HCT116 (cell line): ENCODE measurements at regions not wholly inside any gene's neighbourhood (a gene's known extent, or its start where the extent isn't known, plus 50 kb on each side); places are given as distances from the start of the nearest gene placed in this dataset.

Experiments
- ATAC-seq: fragments of 200-7000 bp; cut with Tn5 transposase; 2 replicates; pipeline ENCODE4 v1.9.1; 2020; ENCODE audit warnings: mild to moderate bottlenecking, moderate library complexity
- BruUV-seq: library from RNA; stranded (reverse); fragments of 400-500 nt; replicated peaks from 2 replicates; lab custom pipeline; 2021; lab: Mats Ljungman, UMichigan
- CTCF ChIA-PET: fragments of 300-600 bp; sonication (Branson Sonifier 250); formaldehyde crosslinking; loops from one replicate; lab custom pipeline; 2021; ENCODE audit warnings: antibody characterized with exemption; lab: Charles Lee
- POLR2A ChIA-PET: fragments of 300-600, 350-600 bp; sonication (Branson Sonifier 250); formaldehyde crosslinking; loops from one replicate; lab custom pipeline; 2021; ENCODE audit warnings: antibody characterized with exemption; lab: Charles Lee
- RAD21 ChIA-PET, 2 experiments: fragments of 300-600 bp; sonication (Branson Sonifier 250); formaldehyde crosslinking; loops; one replicate each; lab custom pipeline; 2023; ENCODE audit warnings: low total read pairs in 2 of 2; ENCODE audit not compliant: uncharacterized antibody in 2 of 2, unreplicated experiment in 2 of 2, low non-redundant PET in 1 of 2; lab: Charles Lee
- DNase-seq: peaks from one replicate; pipeline ENCODE4 v3.0.0-alpha.2; 2010; ENCODE audit warnings: low read depth, low spot score
- H2AFZ ChIP-seq: fragments of 200-600 bp; shearing (Covaris generic), sonication (generic); 2 replicates; pipeline ENCODE4 v1.6.1; 2017; ENCODE audit warnings: low read depth, mixed run types, mixed read lengths, antibody characterized with exemption, low read length; ENCODE audit not compliant: poor library complexity, severe bottlenecking
- H3K27ac ChIP-seq: 2 replicates; pipeline ENCODE4 v1.5.1; 2012; ENCODE audit warnings: low read depth, low read length
- H3K27me3 ChIP-seq: fragments of 200-600 bp; sonication (generic); 2 replicates; pipeline ENCODE4 v1.6.1; 2016; ENCODE audit warnings: mixed run types, low read length, mixed read lengths; ENCODE audit not compliant: insufficient read depth
- H3K36me3 ChIP-seq, 2 experiments: fragments of 200-500 bp in 1 of 2; fragments of 200-600 bp in 1 of 2; sonication (Bioruptor generic) in 1 of 2; sonication (generic) in 1 of 2; 2 replicates each; pipeline versions ENCODE4 v1.5.1 to v1.6.1; 2014 to 2016; ENCODE audit warnings: low read length in 2 of 2, inconsistent platforms in 1 of 2, mixed read lengths in 1 of 2, mixed run types in 1 of 2; ENCODE audit not compliant: insufficient read depth in 2 of 2, control insufficient read depth in 1 of 2
- H3K4me1 ChIP-seq, 2 experiments: fragments of 200-600 bp in 1 of 2; sonication (generic) in 1 of 2; 2 replicates each; pipeline versions ENCODE4 v1.5.1 to v1.6.1; 2012 to 2017; ENCODE audit warnings: low read length in 2 of 2, inconsistent platforms in 1 of 2, mild to moderate bottlenecking in 1 of 2, mixed read lengths in 1 of 2, mixed run types in 1 of 2, moderate library complexity in 1 of 2; ENCODE audit not compliant: insufficient read depth in 2 of 2, control insufficient read depth in 1 of 2
- H3K4me2 ChIP-seq: fragments of 200-600 bp; sonication (generic); 2 replicates; pipeline ENCODE4 v1.6.1; 2017; ENCODE audit warnings: mixed run types, low read length, mixed read lengths
- H3K4me3 ChIP-seq, 2 experiments: fragments of 200-600 bp in 1 of 2; sonication (generic) in 1 of 2; replicated peaks in 1 of 2; 2 replicates each; pipeline ENCODE4 v1.5.1; 2011 to 2016; ENCODE audit warnings: low read length in 2 of 2, control low read depth in 1 of 2, low read depth in 1 of 2, mild to moderate bottlenecking in 1 of 2, mixed read lengths in 1 of 2, mixed run types in 1 of 2
- H3K79me2 ChIP-seq: fragments of 200-600 bp; sonication (generic); 2 replicates; pipeline ENCODE4 v1.6.1; 2017; ENCODE audit warnings: mild to moderate bottlenecking, mixed run types, low read length, moderate library complexity, mixed read lengths; ENCODE audit not compliant: insufficient read depth
- H3K9ac ChIP-seq: fragments of 200-600 bp; sonication (generic); 2 replicates; pipeline ENCODE4 v1.6.1; 2016; ENCODE audit warnings: low read length, mixed read lengths
- H3K9me2 ChIP-seq: fragments of 200-600 bp; sonication (generic), shearing (Covaris generic); 2 replicates; pipeline ENCODE4 v1.6.1; 2017; ENCODE audit warnings: mixed run types, mild to moderate bottlenecking, moderate library complexity; ENCODE audit not compliant: insufficient read depth
- H3K9me3 ChIP-seq, 2 experiments: fragments of 200-500 bp in 1 of 2; fragments of 200-600 bp in 1 of 2; sonication (Bioruptor generic) in 1 of 2; sonication (generic) in 1 of 2; 2 replicates each; pipeline ENCODE4 v1.6.1; 2014 to 2017; ENCODE audit warnings: low read length in 2 of 2, mixed read lengths in 2 of 2, inconsistent platforms in 1 of 2, low read depth in 1 of 2, mild to moderate bottlenecking in 1 of 2, mixed run types in 1 of 2, moderate library complexity in 1 of 2; ENCODE audit not compliant: control insufficient read depth in 1 of 2, insufficient read depth in 1 of 2
- H4K20me1 ChIP-seq: fragments of 200-600 bp; sonication (generic), shearing (Covaris generic); 2 replicates; pipeline ENCODE4 v1.6.1; 2017; ENCODE audit warnings: mixed run types, mild to moderate bottlenecking, moderate library complexity; ENCODE audit not compliant: insufficient read depth
- ATF3 ChIP-seq: IDR thresholded peaks from 2 replicates; pipeline ENCODE4 v1.6.1; 2012
- CEBPB ChIP-seq: IDR thresholded peaks from 2 replicates; pipeline ENCODE4 v1.6.1; 2012; ENCODE audit warnings: low read depth
- CTCF ChIP-seq, 3 experiments: fragments of 200-600 bp in 1 of 3; sonication (generic) in 1 of 3; IDR thresholded peaks in 2 of 3; conservative IDR thresholded peaks in 1 of 3; 2 replicates each; pipeline ENCODE4 v1.5.1; 2012 to 2017; ENCODE audit warnings: low read depth in 2 of 3, low read length in 2 of 3, antibody characterized with exemption in 1 of 3, borderline replicate concordance in 1 of 3, control low read depth in 1 of 3, mild to moderate bottlenecking in 1 of 3, mixed read lengths in 1 of 3, mixed run types in 1 of 3, moderate library complexity in 1 of 3; ENCODE audit not compliant: insufficient read depth in 1 of 3
- EGR1 ChIP-seq: IDR thresholded peaks from 2 replicates; pipeline ENCODE4 v1.6.1; 2012; ENCODE audit warnings: low read depth
- EZH2 ChIP-seq: fragments of 200-600 bp; sonication (generic); IDR thresholded peaks from 2 replicates; pipeline ENCODE4 v1.6.1; 2017; ENCODE audit warnings: antibody characterized with exemption, mixed run types
- EZH2phosphoT487 ChIP-seq: fragments of 200-600 bp; IDR thresholded peaks from 2 replicates; pipeline ENCODE4 v1.6.1; 2018; ENCODE audit warnings: antibody characterized with exemption, borderline replicate concordance
- FOSL1 ChIP-seq: IDR thresholded peaks from 2 replicates; pipeline ENCODE4 v1.6.1; 2012; ENCODE audit warnings: low read depth
- JUND ChIP-seq: IDR thresholded peaks from 2 replicates; pipeline ENCODE4 v1.6.1; 2012
- MAX ChIP-seq: IDR thresholded peaks from 2 replicates; pipeline ENCODE4 v1.6.1; 2012
- POLR2A ChIP-seq: IDR thresholded peaks from 2 replicates; pipeline ENCODE4 v1.7.0; 2011; ENCODE audit warnings: borderline replicate concordance; ENCODE audit not compliant: insufficient read depth, insufficient read length; ENCODE audit errors: extremely low read depth
- POLR2AphosphoS5 ChIP-seq: IDR thresholded peaks from 2 replicates; pipeline ENCODE4 v1.6.1; 2011; ENCODE audit warnings: mild to moderate bottlenecking, low read depth, low read length, moderate library complexity
- RAD21 ChIP-seq: IDR thresholded peaks from 2 replicates; pipeline ENCODE4 v1.6.1; 2012; ENCODE audit warnings: low read depth, mild to moderate bottlenecking
- SP1 ChIP-seq: IDR thresholded peaks from 2 replicates; pipeline ENCODE4 v1.6.1; 2012; ENCODE audit warnings: low read depth
- SRF ChIP-seq: IDR thresholded peaks from 2 replicates; pipeline ENCODE4 v1.6.1; 2012; ENCODE audit warnings: low read depth
- TCF7L2 ChIP-seq: IDR thresholded peaks from 2 replicates; pipeline ENCODE4 v1.7.0; 2011; ENCODE audit warnings: borderline replicate concordance, inconsistent platforms; ENCODE audit not compliant: insufficient read depth, insufficient read length; ENCODE audit errors: extremely low read depth
- YY1 ChIP-seq: IDR thresholded peaks from 2 replicates; pipeline ENCODE4 v1.6.1; 2011; ENCODE audit warnings: low read length, low read depth, moderate library complexity, mild to moderate bottlenecking; ENCODE audit not compliant: insufficient replicate concordance; ENCODE audit errors: extremely low read depth
- ZBTB33 ChIP-seq: IDR thresholded peaks from 2 replicates; pipeline ENCODE4 v1.6.1; 2011; ENCODE audit warnings: mild to moderate bottlenecking, low read length, moderate library complexity; ENCODE audit not compliant: insufficient replicate concordance; ENCODE audit errors: extremely low read depth
- ZFX ChIP-seq: fragments of 450-650 bp; IDR thresholded peaks from 2 replicates; pipeline ENCODE4 v1.6.1; 2017
- intact Hi-C: fragments of 100-400 bp; cut with micrococcal nuclease; formaldehyde crosslinking; loops from 2 replicates; pipeline ENCODE4 v1.10.0; 2022
- TF ChIP-seq, protein P1 (sequence below): IDR thresholded peaks from 2 replicates; pipeline ENCODE4 v1.6.1; 2012; ENCODE audit warnings: low read depth

- TF ChIP-seq POLR2AphosphoS5 (no peak), ATF3 (no peak), EZH2 (no peak), EZH2phosphoT487 (no peak), FOSL1 (no peak), JUND (no peak), SP1 (no peak), YY1 (no peak), ZFX (no peak), CTCF (IDR thresholded peaks at IDR 0.05 in 2 of 3, conservative IDR thresholded peaks at IDR 0.05 in 1 of 3; ENCODE audit: borderline replicate concordance in 1 of 3, insufficient read depth in 1 of 3, low read depth in 2 of 3, low read length in 2 of 3) (no peak), TCF7L2 (no peak), MAX (no peak), RAD21 (no peak), CEBPB (no peak), POLR2A (no peak), SRF (no peak), ZBTB33 (no peak), EGR1 (no peak)
- TF ChIP-seq, protein P1, sequence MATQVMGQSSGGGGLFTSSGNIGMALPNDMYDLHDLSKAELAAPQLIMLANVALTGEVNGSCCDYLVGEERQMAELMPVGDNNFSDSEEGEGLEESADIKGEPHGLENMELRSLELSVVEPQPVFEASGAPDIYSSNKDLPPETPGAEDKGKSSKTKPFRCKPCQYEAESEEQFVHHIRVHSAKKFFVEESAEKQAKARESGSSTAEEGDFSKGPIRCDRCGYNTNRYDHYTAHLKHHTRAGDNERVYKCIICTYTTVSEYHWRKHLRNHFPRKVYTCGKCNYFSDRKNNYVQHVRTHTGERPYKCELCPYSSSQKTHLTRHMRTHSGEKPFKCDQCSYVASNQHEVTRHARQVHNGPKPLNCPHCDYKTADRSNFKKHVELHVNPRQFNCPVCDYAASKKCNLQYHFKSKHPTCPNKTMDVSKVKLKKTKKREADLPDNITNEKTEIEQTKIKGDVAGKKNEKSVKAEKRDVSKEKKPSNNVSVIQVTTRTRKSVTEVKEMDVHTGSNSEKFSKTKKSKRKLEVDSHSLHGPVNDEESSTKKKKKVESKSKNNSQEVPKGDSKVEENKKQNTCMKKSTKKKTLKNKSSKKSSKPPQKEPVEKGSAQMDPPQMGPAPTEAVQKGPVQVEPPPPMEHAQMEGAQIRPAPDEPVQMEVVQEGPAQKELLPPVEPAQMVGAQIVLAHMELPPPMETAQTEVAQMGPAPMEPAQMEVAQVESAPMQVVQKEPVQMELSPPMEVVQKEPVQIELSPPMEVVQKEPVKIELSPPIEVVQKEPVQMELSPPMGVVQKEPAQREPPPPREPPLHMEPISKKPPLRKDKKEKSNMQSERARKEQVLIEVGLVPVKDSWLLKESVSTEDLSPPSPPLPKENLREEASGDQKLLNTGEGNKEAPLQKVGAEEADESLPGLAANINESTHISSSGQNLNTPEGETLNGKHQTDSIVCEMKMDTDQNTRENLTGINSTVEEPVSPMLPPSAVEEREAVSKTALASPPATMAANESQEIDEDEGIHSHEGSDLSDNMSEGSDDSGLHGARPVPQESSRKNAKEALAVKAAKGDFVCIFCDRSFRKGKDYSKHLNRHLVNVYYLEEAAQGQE: no peak
- TF ChIP-seq, all 23 proteins: peak for 0
- Histone ChIP-seq H4K20me1 (no peaks in the 10 kb centered on the region), H3K4me1 (no peaks in the 10 kb centered on the region), H3K27ac (no peak overlapping the region), H3K9ac (no peak overlapping the region), H3K9me2 (no peaks in the 10 kb centered on the region), H3K4me3 (no peak overlapping the region), H3K27me3 (no peaks in the 10 kb centered on the region), H3K79me2 (no peaks in the 10 kb centered on the region), H3K9me3 (no peaks in the 10 kb centered on the region), H2AFZ (no peak overlapping the region), H3K4me2 (no peak overlapping the region), H3K36me3 (no peaks in the 10 kb centered on the region)
- no TSS peak for BruUV-seq
- intact Hi-C loops: no loop called here
- ChIA-PET POLR2A (no interaction called here), RAD21 (no interaction called here), CTCF (no interaction called here)
- ATAC-seq: no peak
- no peak for DNase-seq
These were observed 531.7 kb downstream of the ETS1 start for GRCh38 chr11:128055576-128056217.
